NCI-H2081 (cell line): ENCODE measurements at regions not wholly inside any gene's neighbourhood (a gene's known extent, or its start where the extent isn't known, plus 50 kb on each side); places are given as distances from the start of the nearest gene placed in this dataset.

Experiments
- DNase-seq, 2 experiments: peaks; one replicate each; lab custom pipeline; 2025; lab: John Stamatoyannopoulos, UW

GRCh38 chr5:153005711-153006110, 484.8 kb upstream of the GRIA1 start:
- DNase-seq, result no peak

GRCh38 chr5:153006681-153007080, 483.8 kb upstream of the GRIA1 start:
- DNase-seq, result no peak

- DNase-seq, result no peak
Measured at GRCh38 chr5:153014194-153014593, 476.3 kb upstream of the GRIA1 start.

- DNase-seq, result no peak
Measured at GRCh38 chr5:153018121-153018520, 472.3 kb upstream of the GRIA1 start.

GRCh38 chr5:153030755-153031725, 459.4 kb upstream of the GRIA1 start:
- DNase-seq, result no peak

- DNase-seq, result no peak
Measured at GRCh38 chr5:153039501-153039900, 451.0 kb upstream of the GRIA1 start.

GRCh38 chr5:153043886-153044285, 446.6 kb upstream of the GRIA1 start:
- no peak for DNase-seq

- no peak for DNase-seq
Measured at GRCh38 chr5:153050496-153051179, 439.8 kb upstream of the GRIA1 start.

- DNase-seq, result no peak
Measured at GRCh38 chr5:153066281-153066680, 424.2 kb upstream of the GRIA1 start.

- DNase-seq, result no peak
Measured at GRCh38 chr5:153067869-153068268, 422.6 kb upstream of the GRIA1 start.

- DNase-seq, result no peak
Measured at GRCh38 chr5:153079396-153079795, 411.1 kb upstream of the GRIA1 start.

GRCh38 chr5:153080940-153081339, 409.5 kb upstream of the GRIA1 start:
- DNase-seq, result no peak

- DNase-seq, result peak in 1 of 2 experiments; percentile 57
Measured at GRCh38 chr5:153081385-153081784, 409.1 kb upstream of the GRIA1 start.

GRCh38 chr5:153084511-153084910, 406.0 kb upstream of the GRIA1 start:
- DNase-seq, result no peak

- DNase-seq, result peak in 1 of 2 experiments; percentile 47
Measured at GRCh38 chr5:153086486-153086885, 404.0 kb upstream of the GRIA1 start.

- DNase-seq, result no peak
Measured at GRCh38 chr5:153088538-153088937, 401.9 kb upstream of the GRIA1 start.

GRCh38 chr5:153094333-153094732, 396.1 kb upstream of the GRIA1 start:
- DNase-seq, result no peak

- DNase-seq, result peak in 1 of 2 experiments; percentile 42
Measured at GRCh38 chr5:153096381-153096780, 394.1 kb upstream of the GRIA1 start.

GRCh38 chr5:153099328-153099727, 391.1 kb upstream of the GRIA1 start:
- peak in 1 of 2 experiments; percentile 51 for DNase-seq

- no peak for DNase-seq
Measured at GRCh38 chr5:153101235-153102180, 389.0 kb upstream of the GRIA1 start.

GRCh38 chr5:153116916-153117315, 373.6 kb upstream of the GRIA1 start:
- no peak for DNase-seq

GRCh38 chr5:153118018-153118417, 372.5 kb upstream of the GRIA1 start:
- peak in 1 of 2 experiments; percentile 11 for DNase-seq
